Astrocyte (in vitro differentiated cells and primary cell): ENCODE measurements at regions not wholly inside any gene's neighbourhood (a gene's known extent, or its start where the extent isn't known, plus 50 kb on each side); places are given as distances from the start of the nearest gene placed in this dataset.

Source experiments
- DNase-seq: peaks from one replicate; pipeline ENCODE4 v3.0.0-alpha.2; 2010; ENCODE audit warnings: low read depth
- FAIRE-seq: peaks from 2 replicates; lab custom pipeline; 2011; peaks lifted over from hg19 to GRCh38; lab: Jason Lieb, UNC
- H2AFZ ChIP-seq: 2 replicates; pipeline ENCODE4 v1.6.0; 2012; ENCODE audit warnings: low read depth, low read length, inconsistent platforms
- H3K27ac ChIP-seq: 2 replicates; pipeline ENCODE4 v1.5.1; 2011; ENCODE audit warnings: low read depth, low read length, inconsistent platforms
- H3K27me3 ChIP-seq: 2 replicates; pipeline ENCODE4 v1.6.0; 2011; ENCODE audit warnings: low read length, inconsistent platforms; ENCODE audit not compliant: insufficient read depth
- H3K36me3 ChIP-seq: 2 replicates; pipeline ENCODE4 v1.5.1; 2011; ENCODE audit warnings: low read length, inconsistent platforms; ENCODE audit not compliant: insufficient read depth
- H3K4me1 ChIP-seq: 2 replicates; pipeline ENCODE4 v1.5.1; 2011; ENCODE audit warnings: low read length, inconsistent platforms; ENCODE audit not compliant: insufficient read depth
- H3K4me2 ChIP-seq: 2 replicates; pipeline ENCODE4 v1.6.0; 2012; ENCODE audit warnings: low read length, inconsistent platforms
- H3K4me3 ChIP-seq: 2 replicates; pipeline ENCODE4 v1.5.1; 2011; ENCODE audit warnings: low read depth, mild to moderate bottlenecking, low read length, inconsistent platforms; ENCODE audit not compliant: insufficient read depth
- H3K79me2 ChIP-seq: 2 replicates; pipeline ENCODE4 v1.6.0; 2012; ENCODE audit warnings: mild to moderate bottlenecking, low read length, inconsistent platforms; ENCODE audit not compliant: insufficient read depth
- H3K9ac ChIP-seq: 2 replicates; pipeline ENCODE4 v1.6.0; 2012; ENCODE audit warnings: mild to moderate bottlenecking, low read length, inconsistent platforms
- H3K9me3 ChIP-seq: 2 replicates; pipeline ENCODE4 v1.5.1; 2012; ENCODE audit warnings: low read depth, mild to moderate bottlenecking, low read length, inconsistent platforms; ENCODE audit not compliant: insufficient read depth
- H4K20me1 ChIP-seq: 2 replicates; pipeline ENCODE4 v1.6.0; 2012; ENCODE audit warnings: low read length, inconsistent platforms; ENCODE audit not compliant: insufficient read depth
- H3K27ac Mint-ChIP-seq: one replicate; pipeline ENCODE4 v1.8.0; 2021; ENCODE audit warnings: mild to moderate bottlenecking, mixed read lengths; ENCODE audit not compliant: unreplicated experiment
- H3K27me3 Mint-ChIP-seq: one replicate; pipeline ENCODE4 v1.8.0; 2021; ENCODE audit warnings: low read depth, mixed read lengths; ENCODE audit not compliant: unreplicated experiment
- H3K36me3 Mint-ChIP-seq: one replicate; pipeline ENCODE4 v1.8.0; 2021; ENCODE audit warnings: low read depth, mixed read lengths; ENCODE audit not compliant: unreplicated experiment
- H3K4me1 Mint-ChIP-seq: one replicate; pipeline ENCODE4 v1.8.0; 2021; ENCODE audit warnings: low read depth, mixed read lengths; ENCODE audit not compliant: unreplicated experiment
- H3K4me3 Mint-ChIP-seq: one replicate; pipeline ENCODE4 v1.8.0; 2021; ENCODE audit warnings: mild to moderate bottlenecking, moderate library complexity, mixed read lengths; ENCODE audit not compliant: unreplicated experiment
- H3K9me3 Mint-ChIP-seq: one replicate; pipeline ENCODE4 v1.8.0; 2021; ENCODE audit warnings: mild to moderate bottlenecking, mixed read lengths; ENCODE audit not compliant: unreplicated experiment
- CTCF ChIP-seq: IDR thresholded peaks from 2 replicates; pipeline ENCODE4 v1.5.1; 2011; ENCODE audit warnings: low read depth, mild to moderate bottlenecking, inconsistent platforms, low read length, moderate library complexity; ENCODE audit not compliant: insufficient read depth
- EZH2 ChIP-seq: IDR thresholded peaks from 2 replicates; pipeline ENCODE4 v1.6.1; 2012; ENCODE audit warnings: mild to moderate bottlenecking, low read length, inconsistent platforms; ENCODE audit not compliant: insufficient read depth

DNA sequence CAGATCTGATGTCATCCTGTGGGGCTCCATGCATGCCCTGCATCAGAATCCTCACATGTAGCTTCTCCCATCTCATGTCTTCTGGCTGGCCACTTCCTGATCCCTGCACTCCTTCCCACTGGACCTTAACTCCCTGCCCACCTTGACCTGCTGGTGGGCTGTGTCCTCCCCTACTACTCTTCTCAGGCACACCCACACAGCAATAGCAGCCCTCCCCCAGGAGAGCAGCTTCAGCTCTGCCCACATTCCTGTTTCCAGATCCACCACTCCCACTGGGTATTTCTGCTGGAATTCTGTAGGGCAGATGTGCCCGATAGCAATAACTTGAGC is 137.0 kb upstream of the HS6ST1 start:
- no peaks in the 10 kb centered on the region for H3K36me3 Mint-ChIP-seq
- peaks cover 4% of the 10 kb centered on the region for H3K27me3 ChIP-seq
- FAIRE-seq (no peak), DNase-seq (no peak)
- H3K27me3 Mint-ChIP-seq = peaks cover 47% of the 10 kb centered on the region
- no peaks in the 10 kb centered on the region for H3K79me2 ChIP-seq
- H3K4me1 Mint-ChIP-seq = peaks cover 2% of the 10 kb centered on the region
- no peak overlapping the region for H3K27ac ChIP-seq
- H3K9me3 Mint-ChIP-seq = peaks cover 11% of the 10 kb centered on the region
- H2AFZ ChIP-seq = no peak overlapping the region
- no peak overlapping the region for H3K9ac ChIP-seq
- TF ChIP-seq EZH2 = no peak
- no peak for TF ChIP-seq CTCF
- no peaks in the 10 kb centered on the region for H3K4me1 ChIP-seq
- no peak overlapping the region for H3K4me2 ChIP-seq
- H3K4me3 ChIP-seq = no peak overlapping the region
- H3K4me3 Mint-ChIP-seq = no peak overlapping the region
- H3K36me3 ChIP-seq = no peaks in the 10 kb centered on the region
- H3K9me3 ChIP-seq = no peaks in the 10 kb centered on the region
- H3K27ac Mint-ChIP-seq = no peak overlapping the region
- no peaks in the 10 kb centered on the region for H4K20me1 ChIP-seq

DNA sequence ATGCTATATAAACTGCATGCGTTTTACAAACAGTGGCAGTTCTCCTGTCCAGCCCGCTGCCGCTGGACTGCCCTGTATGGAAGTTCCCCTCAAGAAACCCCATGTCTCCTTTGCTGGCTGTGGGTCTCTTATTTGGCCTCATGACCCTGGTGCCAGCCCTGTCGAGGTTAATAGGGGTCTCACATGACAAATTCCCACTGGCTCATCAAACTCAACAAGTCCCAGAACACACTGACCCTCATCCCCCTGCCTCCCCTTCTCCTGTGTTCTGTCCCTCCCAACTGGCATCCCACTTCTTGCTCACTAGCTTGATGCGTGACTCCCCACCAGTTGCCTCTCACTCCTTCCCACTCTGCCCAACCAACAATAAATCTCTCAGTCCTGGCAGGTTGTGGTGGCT is 137.6 kb upstream of the HS6ST1 start:
- no peaks in the 10 kb centered on the region for H3K9me3 ChIP-seq
- no peaks in the 10 kb centered on the region for H4K20me1 ChIP-seq
- no peak overlapping the region for H3K4me2 ChIP-seq
- no peak overlapping the region for H3K4me3 ChIP-seq
- no peak for FAIRE-seq
- H3K4me3 Mint-ChIP-seq = no peak overlapping the region
- no peak overlapping the region for H3K9ac ChIP-seq
- H3K27ac ChIP-seq = no peak overlapping the region
- no peaks in the 10 kb centered on the region for H3K79me2 ChIP-seq
- H3K4me1 ChIP-seq = no peaks in the 10 kb centered on the region
- TF ChIP-seq CTCF (no peak), EZH2 (no peak)
- H3K36me3 ChIP-seq = no peaks in the 10 kb centered on the region
- peaks cover 2% of the 10 kb centered on the region for H3K4me1 Mint-ChIP-seq
- peaks cover 4% of the 10 kb centered on the region for H3K27me3 ChIP-seq
- peaks cover 44% of the 10 kb centered on the region for H3K27me3 Mint-ChIP-seq
- H3K9me3 Mint-ChIP-seq = peaks cover 11% of the 10 kb centered on the region
- no peak for DNase-seq
- no peaks in the 10 kb centered on the region for H3K36me3 Mint-ChIP-seq
- H2AFZ ChIP-seq = no peak overlapping the region
- H3K27ac Mint-ChIP-seq = no peak overlapping the region

- Histone ChIP-seq H3K4me2 (no peak overlapping the region), H3K9me3 (no peaks in the 10 kb centered on the region), H3K27ac (no peak overlapping the region), H2AFZ (no peak overlapping the region), H3K4me1 (no peaks in the 10 kb centered on the region), H3K27me3 (peaks cover 4% of the 10 kb centered on the region), H4K20me1 (no peaks in the 10 kb centered on the region), H3K79me2 (no peaks in the 10 kb centered on the region), H3K36me3 (no peaks in the 10 kb centered on the region), H3K4me3 (no peak overlapping the region), H3K9ac (no peak overlapping the region)
- peaks cover 42% of the 10 kb centered on the region for H3K27me3 Mint-ChIP-seq
- H3K4me3 Mint-ChIP-seq = no peak overlapping the region
- DNase-seq = no peak
- peaks cover 11% of the 10 kb centered on the region for H3K9me3 Mint-ChIP-seq
- H3K4me1 Mint-ChIP-seq = peaks cover 2% of the 10 kb centered on the region
- H3K36me3 Mint-ChIP-seq = no peaks in the 10 kb centered on the region
- FAIRE-seq = no peak
- no peak overlapping the region for H3K27ac Mint-ChIP-seq
- no peak for TF ChIP-seq CTCF
- no peak for TF ChIP-seq EZH2
Observed at GRCh38 chr2:128457006-128457604, 138.4 kb upstream of the HS6ST1 start.
